RWPE1 (cell line): ENCODE measurements at regions not wholly inside any gene's neighbourhood (a gene's known extent, or its start where the extent isn't known, plus 50 kb on each side); places are given as distances from the start of the nearest gene placed in this dataset.

Experiments
- CTCF ChIA-PET: fragments of 350-600 bp; sonication (Branson Sonifier 250); formaldehyde crosslinking; extraction: SDS; loops from one replicate; lab custom pipeline; 2021; lab: Yijun Ruan, JAX
- POLR2A ChIA-PET: fragments of 400-600 bp; formaldehyde crosslinking; extraction: SDS; loops from one replicate; lab custom pipeline; 2020; ENCODE audit warnings: antibody characterized with exemption; ENCODE audit not compliant: low non-redundant PET; lab: Yijun Ruan, JAX
- DNase-seq: peaks from one replicate; pipeline ENCODE4 v3.0.0; 2012; ENCODE audit warnings: low spot score
- H3K27ac ChIP-seq: fragments of 450-650 bp; 2 replicates; pipeline ENCODE4 v1.5.1; 2017
- CTCF ChIP-seq: fragments of 450-650 bp; conservative IDR thresholded peaks from 2 replicates; pipeline ENCODE4 v1.5.1; 2017; ENCODE audit warnings: low read depth, mild to moderate bottlenecking

- DNase-seq: no peak
- ChIA-PET POLR2A (no interaction called here), CTCF (no interaction called here)
- TF ChIP-seq CTCF: no peak
- H3K27ac ChIP-seq: no peak overlapping the region
Measured at GRCh38 chr9:7370988-7371387, 428.6 kb downstream of the DMAC1 start.

DNA sequence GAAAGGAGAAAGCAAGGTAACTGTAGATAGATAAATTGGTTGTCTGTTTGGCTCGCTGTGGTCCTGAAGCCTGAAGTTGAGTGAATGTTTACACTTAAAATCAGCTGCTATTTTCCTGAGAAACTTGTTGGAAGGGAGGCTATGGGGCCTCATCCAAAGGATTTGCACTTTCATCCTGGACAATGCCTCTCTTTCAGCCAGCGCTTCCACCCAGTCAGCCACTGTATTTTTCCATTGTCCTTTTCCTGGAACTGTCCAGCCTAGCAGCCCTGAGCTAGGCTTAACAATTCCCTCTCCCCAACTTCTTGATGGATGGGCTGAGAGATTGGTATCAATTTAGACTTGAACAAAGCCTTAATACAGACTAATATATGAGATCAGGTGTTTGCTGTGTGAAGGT, 429.2 kb downstream of the DMAC1 start:
- CTCF ChIA-PET: no interaction called here
- POLR2A ChIA-PET: no interaction called here
- no peak overlapping the region for H3K27ac ChIP-seq
- no peak for TF ChIP-seq CTCF
- no peak for DNase-seq

GRCh38 chr9:7369384-7369821, 430.2 kb downstream of the DMAC1 start:
- no peak for TF ChIP-seq CTCF
- no peak for DNase-seq
- H3K27ac ChIP-seq: no peak overlapping the region
- ChIA-PET POLR2A (no interaction called here), CTCF (interaction anchor here (0.5 kb wide), 1 partner anchor 972 kb away, joined by 3 read pairs; no protein-coding TSS in a partner anchor)

DNA sequence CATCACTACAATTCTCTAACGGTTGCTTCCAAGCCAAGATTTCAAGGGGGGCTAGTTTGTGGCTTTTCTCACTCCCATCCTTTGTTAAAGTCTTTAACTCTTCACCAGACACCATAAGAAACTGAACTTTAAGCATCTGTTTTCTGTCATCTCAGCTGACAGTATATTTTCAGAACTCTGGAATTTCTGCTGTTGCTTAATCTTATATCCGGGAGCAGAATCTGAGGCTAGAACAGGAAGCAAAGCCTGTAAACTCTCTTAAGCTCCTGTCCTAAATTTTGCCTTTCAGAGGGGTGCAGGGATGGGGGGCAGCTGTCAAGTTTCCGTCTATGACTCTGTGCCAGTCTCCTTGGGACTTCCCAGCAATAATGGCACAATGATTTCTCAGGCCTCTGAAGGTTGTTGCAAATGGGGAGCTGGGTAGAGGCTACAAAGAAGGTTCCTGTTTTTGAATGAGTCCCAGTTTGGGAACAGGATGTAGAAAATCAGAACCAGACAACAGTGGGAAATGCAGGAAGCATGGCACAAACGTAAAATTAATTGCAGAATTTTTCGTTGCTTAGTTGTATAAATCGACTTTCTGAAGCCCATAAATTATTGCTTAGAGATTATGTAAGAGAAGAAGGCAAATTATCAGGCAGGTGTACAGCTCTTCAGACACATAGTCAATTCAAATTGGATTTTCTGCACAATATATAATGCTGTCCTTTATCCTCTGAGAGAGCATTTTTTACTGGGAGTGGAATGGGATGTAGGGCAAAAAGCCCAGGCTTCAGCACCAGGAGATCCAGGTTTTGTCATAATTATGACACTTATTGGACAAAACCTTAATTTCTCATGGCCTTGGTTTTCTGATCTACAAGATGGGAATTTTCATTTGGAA, 430.9 kb downstream of the DMAC1 start:
- CTCF ChIA-PET: no interaction called here
- TF ChIP-seq CTCF: no peak
- no peak overlapping the region for H3K27ac ChIP-seq
- DNase-seq: no peak
- POLR2A ChIA-PET: no interaction called here

DNA sequence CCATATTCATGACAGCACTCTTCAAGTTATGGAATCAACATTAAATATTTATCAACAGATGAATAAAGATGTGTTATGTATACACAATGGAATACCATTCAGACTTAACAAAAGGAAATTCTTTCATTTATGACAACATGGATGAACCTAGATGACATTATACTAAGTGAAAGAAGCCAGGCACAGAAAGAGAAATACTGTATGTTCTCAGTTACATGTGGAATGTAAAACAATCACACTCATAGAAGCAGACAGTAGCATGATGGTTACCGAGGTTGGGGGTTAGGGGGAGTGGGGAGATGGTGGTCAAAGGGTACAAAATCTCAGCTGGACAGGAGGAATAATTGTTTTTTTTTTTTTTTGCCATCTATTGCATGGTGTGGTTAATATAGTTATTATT, 431.9 kb downstream of the DMAC1 start:
- DNase-seq: no peak
- POLR2A ChIA-PET: no interaction called here
- H3K27ac ChIP-seq: no peak overlapping the region
- TF ChIP-seq CTCF: no peak
- CTCF ChIA-PET: no interaction called here

- no peak overlapping the region for H3K27ac ChIP-seq
- TF ChIP-seq CTCF: no peak
- ChIA-PET CTCF (no interaction called here), POLR2A (no interaction called here)
- no peak for DNase-seq
Measured at GRCh38 chr9:7366121-7366520, 433.5 kb downstream of the DMAC1 start.
